BLaER1 treated with 17β-estradiol and CSF1 and Interleukin-3, amounts not matched to agents 10 nM and 100 nM (cell line): ENCODE measurements at regions not wholly inside any gene's neighbourhood (a gene's known extent, or its start where the extent isn't known, plus 50 kb on each side); places are given as distances from the start of the nearest gene placed in this dataset.
"Not testable (repeated sequence)": the region's sequence is repeated elsewhere in the genome, so short reads cannot be mapped to it uniquely, and the experiment has no call there.

Experiments used
- H3K27ac ChIP-seq, 11 experiments: shearing (Covaris generic); formaldehyde crosslinking; 2 replicates each; pipeline ENCODE4 v1.8.1; 2022
- H3K27me3 ChIP-seq, 11 experiments: shearing (Covaris generic); formaldehyde crosslinking; 2 replicates each; pipeline ENCODE4 v1.8.1; 2022
- H3K36me3 ChIP-seq, 11 experiments: shearing (Covaris generic); formaldehyde crosslinking; 2 replicates each; pipeline ENCODE4 v1.8.1; 2022
- H3K4me1 ChIP-seq, 10 experiments: shearing (Covaris generic); formaldehyde crosslinking; 2 replicates each; pipeline ENCODE4 v1.8.1; 2022
- H3K4me2 ChIP-seq, 11 experiments: shearing (Covaris generic); formaldehyde crosslinking; 2 replicates each; pipeline ENCODE4 v1.8.1; 2022
- H3K4me3 ChIP-seq, 10 experiments: shearing (Covaris generic); formaldehyde crosslinking; 2 replicates each; pipeline ENCODE4 v1.8.1; 2022
- H3K9ac ChIP-seq, 11 experiments: shearing (Covaris generic); formaldehyde crosslinking; 2 replicates each; pipeline ENCODE4 v1.8.1; 2022
- H3K9me3 ChIP-seq, 11 experiments: shearing (Covaris generic); formaldehyde crosslinking; replicated peaks in 1 of 11; 2 replicates each; pipeline ENCODE4 v1.8.1; 2022
- H4K20me1 ChIP-seq, 11 experiments: shearing (Covaris generic); formaldehyde crosslinking; 2 replicates each; pipeline ENCODE4 v1.8.1; 2022
- Cebpa-rat ChIP-seq, 11 experiments: shearing (Covaris generic); IDR thresholded peaks; 2 replicates each; pipeline ENCODE4 v1.8.1; 2022

- Histone ChIP-seq H3K4me3 (no peak overlapping the region), H3K4me1 (no peaks in the 10 kb centered on the region), H3K36me3 (no peaks in the 10 kb centered on the region), H3K9ac (no peak overlapping the region), H3K4me2 (no peak overlapping the region), H4K20me1 (no peaks in the 10 kb centered on the region), H3K27me3 (no peaks in the 10 kb centered on the region), H3K9me3 (no peaks in the 10 kb centered on the region), H3K27ac (no peak overlapping the region)
- no peak for TF ChIP-seq Cebpa-rat (IDR thresholded peaks at IDR 0.05)
Observed at GRCh38 chr9:87039809-87040392, 92.6 kb upstream of the GAS1 start.

- H3K9me3 ChIP-seq: no peaks in the 10 kb centered on the region
- H3K27ac ChIP-seq: no peak overlapping the region
- H3K4me3 ChIP-seq: no peak overlapping the region
- H3K9ac ChIP-seq: no peak overlapping the region
- H3K4me2 ChIP-seq: no peak overlapping the region
- H4K20me1 ChIP-seq: no peaks in the 10 kb centered on the region
- no peak for TF ChIP-seq Cebpa-rat (IDR thresholded peaks at IDR 0.05)
- H3K4me1 ChIP-seq: no peaks in the 10 kb centered on the region
- no peaks in the 10 kb centered on the region for H3K36me3 ChIP-seq
- no peaks in the 10 kb centered on the region for H3K27me3 ChIP-seq
Observed at GRCh38 chr9:87040410-87041009, 93.2 kb upstream of the GAS1 start.

- H3K4me3 ChIP-seq, H4K20me1 ChIP-seq, H3K9ac ChIP-seq, H3K27me3 ChIP-seq, H3K36me3 ChIP-seq, H3K9me3 ChIP-seq, H3K27ac ChIP-seq, H3K4me1 ChIP-seq, H3K4me2 ChIP-seq: not testable (repeated sequence)
Observed at GRCh38 chr9:87041553-87042235, 94.4 kb upstream of the GAS1 start.

GRCh38 chr9:87049929-87050608 is 102.8 kb upstream of the GAS1 start:
- not testable (repeated sequence) for H3K4me3 ChIP-seq, H3K9me3 ChIP-seq, H3K4me1 ChIP-seq, H3K4me2 ChIP-seq, H3K27ac ChIP-seq, H3K36me3 ChIP-seq, H3K27me3 ChIP-seq, H3K9ac ChIP-seq, H4K20me1 ChIP-seq

- no peak for TF ChIP-seq Cebpa-rat (IDR thresholded peaks at IDR 0.05)
- no peak overlapping the region for H3K4me3 ChIP-seq
- no peaks in the 10 kb centered on the region for H4K20me1 ChIP-seq
- no peaks in the 10 kb centered on the region for H3K4me1 ChIP-seq
- peaks cover 0 to 4% (median 0%) of the 10 kb centered on the region in 11 experiments; a peak in 1 of 22 replicates for H3K9me3 ChIP-seq
- H3K36me3 ChIP-seq: no peaks in the 10 kb centered on the region
- H3K9ac ChIP-seq: no peak overlapping the region
- no peak overlapping the region for H3K27ac ChIP-seq
- no peak overlapping the region for H3K4me2 ChIP-seq
- H3K27me3 ChIP-seq: no peaks in the 10 kb centered on the region
Observed at GRCh38 chr9:87054999-87055686, 107.8 kb upstream of the GAS1 start.

- H3K27ac ChIP-seq: no peak overlapping the region
- H3K27me3 ChIP-seq: no peaks in the 10 kb centered on the region
- no peak overlapping the region for H3K9ac ChIP-seq
- H4K20me1 ChIP-seq: no peaks in the 10 kb centered on the region
- no peak for TF ChIP-seq Cebpa-rat (IDR thresholded peaks at IDR 0.05)
- H3K4me1 ChIP-seq: no peaks in the 10 kb centered on the region
- no peak overlapping the region for H3K4me2 ChIP-seq
- peaks cover 0 to 4% (median 0%) of the 10 kb centered on the region in 11 experiments; a peak in 1 of 22 replicates for H3K9me3 ChIP-seq
- no peaks in the 10 kb centered on the region for H3K36me3 ChIP-seq
- no peak overlapping the region for H3K4me3 ChIP-seq
Observed at GRCh38 chr9:87059772-87060171, 112.5 kb upstream of the GAS1 start.

- Histone ChIP-seq H3K27me3 (no peaks in the 10 kb centered on the region), H3K9me3 (peaks cover 0 to 4% (median 0%) of the 10 kb centered on the region in 11 experiments; a peak in 1 of 22 replicates), H3K9ac (no peak overlapping the region), H3K4me1 (no peaks in the 10 kb centered on the region), H3K36me3 (no peaks in the 10 kb centered on the region), H3K4me2 (no peak overlapping the region), H4K20me1 (no peaks in the 10 kb centered on the region), H3K27ac (no peak overlapping the region), H3K4me3 (no peak overlapping the region)
- no peak for TF ChIP-seq Cebpa-rat (IDR thresholded peaks at IDR 0.05)
Observed at GRCh38 chr9:87062746-87063145, 115.4 kb upstream of the GAS1 start.

- Histone ChIP-seq H3K27me3 (no peaks in the 10 kb centered on the region), H3K27ac (no peak overlapping the region), H3K9me3 (peaks cover 0 to 4% (median 0%) of the 10 kb centered on the region in 11 experiments; a peak in 1 of 22 replicates), H3K4me3 (no peak overlapping the region), H3K9ac (no peak overlapping the region), H3K4me2 (no peak overlapping the region), H4K20me1 (no peaks in the 10 kb centered on the region), H3K36me3 (no peaks in the 10 kb centered on the region), H3K4me1 (no peaks in the 10 kb centered on the region)
- TF ChIP-seq Cebpa-rat (IDR thresholded peaks at IDR 0.05): no peak
Observed at GRCh38 chr9:87063246-87063645, 115.9 kb upstream of the GAS1 start.

- no peak for TF ChIP-seq Cebpa-rat (IDR thresholded peaks at IDR 0.05)
- no peak overlapping the region for H3K4me2 ChIP-seq
- H3K9ac ChIP-seq: no peak overlapping the region
Observed at GRCh38 chr9:87063871-87064270, 116.6 kb upstream of the GAS1 start.

More at GRCh38 chr9:87063871-87064270, 116.6 kb upstream of the GAS1 start:
- Histone ChIP-seq H3K4me1 (no peaks in the 10 kb centered on the region), H3K36me3 (no peaks in the 10 kb centered on the region), H3K27ac (no peak overlapping the region), H3K4me3 (no peak overlapping the region), H3K27me3 (no peaks in the 10 kb centered on the region), H3K9me3 (peaks cover 0 to 3% (median 0%) of the 10 kb centered on the region in 11 experiments; a peak in 1 of 22 replicates), H4K20me1 (no peaks in the 10 kb centered on the region)
